Peyer's patch (tissue), 4 donors: ENCODE measurements at regions not wholly inside any gene's neighbourhood (a gene's known extent, or its start where the extent isn't known, plus 50 kb on each side); places are given as distances from the start of the nearest gene placed in this dataset.

Experiments
- DNase-seq, 3 donors: peaks; one replicate each; pipeline ENCODE4 v3.0.0-alpha.2; 2017 to 2019
- H3K27ac ChIP-seq, 4 donors: fragments of 200-600 bp; sonication (generic); one replicate each; pipeline ENCODE4 v1.5.1; 2016 to 2019
- H3K27me3 ChIP-seq, 2 donors: fragments of 200-600 bp; sonication (generic); one replicate each; pipeline ENCODE4 v1.5.1; 2019
- H3K36me3 ChIP-seq, 3 donors: fragments of 200-600 bp; sonication (generic); one replicate each; pipeline ENCODE4 v1.5.1; 2016 to 2019
- H3K4me1 ChIP-seq, 4 donors: fragments of 200-600 bp; sonication (generic); one replicate each; pipeline ENCODE4 v1.5.1; 2016 to 2019
- H3K4me3 ChIP-seq, 4 donors: fragments of 200-600 bp; sonication (generic); 1 replicate in 3 of 4; 2 replicates in 1 of 4; pipeline ENCODE4 v1.5.1; 2016 to 2019; ENCODE audit warnings: mild to moderate bottlenecking in 1 of 4
- H3K9me3 ChIP-seq, 4 donors: fragments of 200-600 bp; sonication (generic); one replicate each; pipeline ENCODE4 v1.5.1; 2016 to 2019; ENCODE audit warnings: mild to moderate bottlenecking in 1 of 4
- CTCF ChIP-seq, 6 experiments: fragments of 450-650 bp in 4 of 6; fragments of 200-600 bp in 2 of 6; sonication (generic) in 1 of 6; IDR thresholded peaks; one replicate each; pipeline ENCODE4 v1.5.1; 2017 to 2019; ENCODE audit warnings: antibody characterized with exemption in 6 of 6, mild to moderate bottlenecking in 3 of 6, moderate library complexity in 1 of 6
- POLR2A ChIP-seq, 2 donors: fragments of 450-650 bp; IDR thresholded peaks; one replicate each; pipeline ENCODE4 v1.5.1; 2017; ENCODE audit warnings: antibody characterized with exemption in 2 of 2, mild to moderate bottlenecking in 2 of 2, moderate library complexity in 2 of 2

- DNase-seq = no peak
- TF ChIP-seq POLR2A (IDR thresholded peaks at IDR 0.05) = no peak
- no peaks in the 10 kb centered on the region for H3K4me1 ChIP-seq
- no peaks in the 10 kb centered on the region for H3K9me3 ChIP-seq
- H3K4me3 ChIP-seq = no peak overlapping the region
- H3K36me3 ChIP-seq = no peaks in the 10 kb centered on the region
- no peak overlapping the region for H3K27ac ChIP-seq
- H3K27me3 ChIP-seq = no peaks in the 10 kb centered on the region
Measured at GRCh38 chr4:107131295-107131694, 95.2 kb upstream of the DKK2 start.

GRCh38 chr4:107130157-107130556, 94.0 kb upstream of the DKK2 start:
- Histone ChIP-seq H3K27me3 (no peaks in the 10 kb centered on the region), H3K36me3 (no peaks in the 10 kb centered on the region), H3K4me3 (no peak overlapping the region), H3K4me1 (no peaks in the 10 kb centered on the region), H3K9me3 (no peaks in the 10 kb centered on the region), H3K27ac (no peak overlapping the region)
- no peak for DNase-seq
- TF ChIP-seq CTCF (IDR thresholded peaks at IDR 0.05) (no peak), POLR2A (IDR thresholded peaks at IDR 0.05) (no peak)

- Histone ChIP-seq H3K4me1 (no peaks in the 10 kb centered on the region), H3K4me3 (no peak overlapping the region), H3K9me3 (no peaks in the 10 kb centered on the region), H3K27ac (no peak overlapping the region), H3K36me3 (no peaks in the 10 kb centered on the region), H3K27me3 (no peaks in the 10 kb centered on the region)
- TF ChIP-seq POLR2A (IDR thresholded peaks at IDR 0.05) (no peak), CTCF (IDR thresholded peaks at IDR 0.05) (no peak)
- no peak for DNase-seq
Measured at GRCh38 chr4:107129611-107130010, 93.5 kb upstream of the DKK2 start.

- H3K27ac ChIP-seq = no peak overlapping the region
- TF ChIP-seq POLR2A (IDR thresholded peaks at IDR 0.05) (no peak), CTCF (IDR thresholded peaks at IDR 0.05) (no peak)
- no peaks in the 10 kb centered on the region for H3K27me3 ChIP-seq
- no peak for DNase-seq
- H3K9me3 ChIP-seq = no peaks in the 10 kb centered on the region
- H3K4me1 ChIP-seq = no peaks in the 10 kb centered on the region
- H3K36me3 ChIP-seq = no peaks in the 10 kb centered on the region
- H3K4me3 ChIP-seq = no peak overlapping the region
Measured at GRCh38 chr4:107129076-107129475, 93.0 kb upstream of the DKK2 start.

- H3K4me1 ChIP-seq = no peaks in the 10 kb centered on the region
- no peak overlapping the region for H3K4me3 ChIP-seq
- H3K9me3 ChIP-seq = no peaks in the 10 kb centered on the region
- H3K27me3 ChIP-seq = no peaks in the 10 kb centered on the region
- H3K36me3 ChIP-seq = no peaks in the 10 kb centered on the region
- TF ChIP-seq CTCF (IDR thresholded peaks at IDR 0.05) (no peak), POLR2A (IDR thresholded peaks at IDR 0.05) (no peak)
- no peak for DNase-seq
- no peak overlapping the region for H3K27ac ChIP-seq
Measured at GRCh38 chr4:107128116-107128515, 92.0 kb upstream of the DKK2 start.

GRCh38 chr4:107125496-107125895, 89.4 kb upstream of the DKK2 start:
- H3K27ac ChIP-seq = no peak overlapping the region
- no peak for DNase-seq
- H3K36me3 ChIP-seq = no peaks in the 10 kb centered on the region
- no peak overlapping the region for H3K4me3 ChIP-seq
- H3K4me1 ChIP-seq = no peaks in the 10 kb centered on the region
- no peaks in the 10 kb centered on the region for H3K27me3 ChIP-seq
- H3K9me3 ChIP-seq = no peaks in the 10 kb centered on the region
- TF ChIP-seq POLR2A (IDR thresholded peaks at IDR 0.05) = no peak
- TF ChIP-seq CTCF (IDR thresholded peaks at IDR 0.05) = no peak
